Keratinocyte (primary cell): ENCODE measurements at regions not wholly inside any gene's neighbourhood (a gene's known extent, or its start where the extent isn't known, plus 50 kb on each side); places are given as distances from the start of the nearest gene placed in this dataset.
A peak's percentile ranks its signal among the peaks of the same experiment; 100 is the strongest.

Experiments
- DNase-seq: peaks from one replicate; pipeline ENCODE4 v3.0.0-alpha.2; 2011; ENCODE audit warnings: low read depth, missing footprints, low spot score
- FAIRE-seq: peaks from 2 replicates; lab custom pipeline; 2011; peaks lifted over from hg19 to GRCh38; lab: Jason Lieb, UNC
- H2AFZ ChIP-seq: 2 replicates; pipeline ENCODE4 v1.6.0; 2012; ENCODE audit warnings: low read length, control low read depth, inconsistent platforms; ENCODE audit not compliant: control insufficient read depth
- H3K27ac ChIP-seq: 2 replicates; pipeline ENCODE4 v1.5.1; 2011; ENCODE audit warnings: low read length; ENCODE audit not compliant: control insufficient read depth, insufficient read depth
- H3K27me3 ChIP-seq: 3 replicates; pipeline ENCODE4 v1.6.0; 2011; ENCODE audit warnings: low read length; ENCODE audit not compliant: control insufficient read depth, insufficient read depth; ENCODE audit errors: extremely low read depth
- H3K36me3 ChIP-seq, 2 experiments: 2 replicates in 1 of 2; 3 replicates in 1 of 2; pipeline ENCODE4 v1.5.1; 2011; ENCODE audit warnings: low read length in 2 of 2, mild to moderate bottlenecking in 1 of 2; ENCODE audit not compliant: control insufficient read depth in 2 of 2, insufficient read depth in 2 of 2; ENCODE audit errors: extremely low read depth in 1 of 2
- H3K4me1 ChIP-seq: 3 replicates; pipeline ENCODE4 v1.5.1; 2011; ENCODE audit warnings: low read length; ENCODE audit not compliant: control insufficient read depth, insufficient read depth; ENCODE audit errors: extremely low read depth
- H3K4me2 ChIP-seq: 3 replicates; pipeline ENCODE4 v1.6.0; 2011; ENCODE audit warnings: low read depth, low read length; ENCODE audit not compliant: control insufficient read depth, insufficient read depth; ENCODE audit errors: extremely low read depth
- H3K4me3 ChIP-seq, 3 experiments: fragments of 200-600 bp in 1 of 3; sonication (generic) in 1 of 3; 2 replicates in 2 of 3; 3 replicates in 1 of 3; pipeline ENCODE4 v1.5.1; 2011 to 2016; ENCODE audit warnings: low read length in 3 of 3, mild to moderate bottlenecking in 3 of 3, control low read depth in 2 of 3, inconsistent platforms in 1 of 3, low read depth in 1 of 3, mixed read lengths in 1 of 3, mixed run types in 1 of 3, moderate library complexity in 1 of 3; ENCODE audit not compliant: control insufficient read depth in 2 of 3, insufficient read depth in 2 of 3; ENCODE audit errors: extremely low read depth in 1 of 3
- H3K79me2 ChIP-seq: 2 replicates; pipeline ENCODE4 v1.6.0; 2012; ENCODE audit warnings: low read length; ENCODE audit not compliant: control insufficient read depth, insufficient read depth
- H3K9ac ChIP-seq: 3 replicates; pipeline ENCODE4 v1.6.0; 2011; ENCODE audit warnings: low read length; ENCODE audit not compliant: control insufficient read depth, insufficient read depth; ENCODE audit errors: extremely low read depth
- H3K9me1 ChIP-seq: 3 replicates; pipeline ENCODE4 v1.6.0; 2011; ENCODE audit warnings: low read length; ENCODE audit not compliant: control insufficient read depth, insufficient read depth; ENCODE audit errors: extremely low read depth
- H3K9me3 ChIP-seq: 2 replicates; pipeline ENCODE4 v1.5.1; 2012; ENCODE audit warnings: low read depth, low read length; ENCODE audit not compliant: control insufficient read depth
- H4K20me1 ChIP-seq: 3 replicates; pipeline ENCODE4 v1.6.0; 2011; ENCODE audit warnings: low read length; ENCODE audit not compliant: control insufficient read depth, insufficient read depth; ENCODE audit errors: extremely low read depth
- EZH2 ChIP-seq: IDR thresholded peaks from one replicate; pipeline ENCODE4 v1.6.1; 2012; ENCODE audit warnings: inconsistent platforms, mild to moderate bottlenecking, low read length, moderate library complexity
- dilution Hi-C: fragments of 300-500 bp; cut with MboI; formaldehyde crosslinking; loops from one replicate; pipeline ENCODE4 v1.7.0; 2020; ENCODE audit warnings: low sequenced_read_pairs; ENCODE audit not compliant: extremely low pct_ligation_motif_present
- TF ChIP-seq, protein P1 (sequence below), 3 experiments: IDR thresholded peaks in 1 of 3; conservative IDR thresholded peaks in 1 of 3; optimal IDR thresholded peaks in 1 of 3; 2 replicates in 2 of 3; 3 replicates in 1 of 3; pipeline versions ENCODE3 to v1.5.1; 2011; ENCODE audit warnings: low read length in 3 of 3, mild to moderate bottlenecking in 3 of 3, moderate library complexity in 2 of 3, control low read depth in 1 of 3, inconsistent platforms in 1 of 3; ENCODE audit not compliant: insufficient read depth in 2 of 3; ENCODE audit errors: extremely low read depth in 1 of 3

- Histone ChIP-seq H3K9me1 (no peaks in the 10 kb centered on the region), H4K20me1 (no peaks in the 10 kb centered on the region), H3K79me2 (no peaks in the 10 kb centered on the region), H3K9ac (no peak overlapping the region), H3K4me1 (no peaks in the 10 kb centered on the region), H3K9me3 (no peaks in the 10 kb centered on the region), H3K27ac (no peak overlapping the region), H3K36me3 (no peaks in the 10 kb centered on the region), H2AFZ (no peak overlapping the region), H3K4me2 (no peak overlapping the region), H3K27me3 (no peaks in the 10 kb centered on the region), H3K4me3 (no peak overlapping the region)
- dilution Hi-C loops: no loop called here
- TF ChIP-seq EZH2: no peak
- TF ChIP-seq, protein P1, sequence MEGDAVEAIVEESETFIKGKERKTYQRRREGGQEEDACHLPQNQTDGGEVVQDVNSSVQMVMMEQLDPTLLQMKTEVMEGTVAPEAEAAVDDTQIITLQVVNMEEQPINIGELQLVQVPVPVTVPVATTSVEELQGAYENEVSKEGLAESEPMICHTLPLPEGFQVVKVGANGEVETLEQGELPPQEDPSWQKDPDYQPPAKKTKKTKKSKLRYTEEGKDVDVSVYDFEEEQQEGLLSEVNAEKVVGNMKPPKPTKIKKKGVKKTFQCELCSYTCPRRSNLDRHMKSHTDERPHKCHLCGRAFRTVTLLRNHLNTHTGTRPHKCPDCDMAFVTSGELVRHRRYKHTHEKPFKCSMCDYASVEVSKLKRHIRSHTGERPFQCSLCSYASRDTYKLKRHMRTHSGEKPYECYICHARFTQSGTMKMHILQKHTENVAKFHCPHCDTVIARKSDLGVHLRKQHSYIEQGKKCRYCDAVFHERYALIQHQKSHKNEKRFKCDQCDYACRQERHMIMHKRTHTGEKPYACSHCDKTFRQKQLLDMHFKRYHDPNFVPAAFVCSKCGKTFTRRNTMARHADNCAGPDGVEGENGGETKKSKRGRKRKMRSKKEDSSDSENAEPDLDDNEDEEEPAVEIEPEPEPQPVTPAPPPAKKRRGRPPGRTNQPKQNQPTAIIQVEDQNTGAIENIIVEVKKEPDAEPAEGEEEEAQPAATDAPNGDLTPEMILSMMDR (optimal IDR thresholded peaks at IDR 0.05 in 1 of 3, IDR thresholded peaks at IDR 0.05 in 1 of 3, conservative IDR thresholded peaks at IDR 0.05 in 1 of 3; ENCODE audit: extremely low read depth in 1 of 3, insufficient read depth in 2 of 3, low read length in 3 of 3): peak in 2 of 3 experiments; percentile 15 to 50
- FAIRE-seq (no peak), DNase-seq (no peak)
Observed at GRCh38 chr11:60625262-60625661, 74.2 kb upstream of the MS4A8 start.

DNA sequence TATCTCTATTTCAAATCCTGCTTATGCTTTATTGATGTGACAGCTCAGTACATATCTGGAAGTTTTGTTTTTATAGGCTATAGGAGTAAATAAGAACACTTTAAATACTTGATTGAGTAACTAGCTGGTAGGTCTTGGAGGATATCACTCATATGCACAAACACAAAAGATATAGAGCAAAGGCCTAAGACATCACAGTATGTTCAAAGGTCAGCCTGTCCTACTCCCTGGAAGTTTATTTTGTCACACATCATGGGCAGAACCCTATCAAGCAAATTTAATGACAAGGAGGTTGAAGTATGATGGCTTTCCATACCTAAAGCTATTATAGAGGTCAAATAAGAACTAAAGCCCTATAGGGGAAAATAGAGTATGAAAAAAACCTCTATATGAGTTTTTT, 70.0 kb upstream of the MS4A8 start:
- Histone ChIP-seq H3K9ac (no peak overlapping the region), H3K4me3 (no peak overlapping the region), H3K9me3 (no peaks in the 10 kb centered on the region), H3K36me3 (no peaks in the 10 kb centered on the region), H3K27me3 (no peaks in the 10 kb centered on the region), H2AFZ (no peak overlapping the region), H3K27ac (no peak overlapping the region), H4K20me1 (no peaks in the 10 kb centered on the region), H3K4me1 (no peaks in the 10 kb centered on the region), H3K79me2 (no peaks in the 10 kb centered on the region), H3K9me1 (no peaks in the 10 kb centered on the region), H3K4me2 (no peak overlapping the region)
- no peak for TF ChIP-seq EZH2
- TF ChIP-seq, protein P1 (optimal IDR thresholded peaks at IDR 0.05 in 1 of 3, IDR thresholded peaks at IDR 0.05 in 1 of 3, conservative IDR thresholded peaks at IDR 0.05 in 1 of 3; ENCODE audit: extremely low read depth in 1 of 3, insufficient read depth in 2 of 3, low read length in 3 of 3): no peak
- DNase-seq (no peak), FAIRE-seq (no peak)
- dilution Hi-C loops: no loop called here
